ENCODE measurements at regions not wholly inside any gene's neighbourhood (a gene's known extent, or its start where the extent isn't known, plus 50 kb on each side); places are given as distances from the start of the nearest gene placed in this dataset.

- intact Hi-C loops (cut with DNase I, micrococcal nuclease), result no loop called here
- H3K4me1 ChIP-seq (ENCODE audit: low read depth), result no peaks in the 10 kb centered on the region
- H3K36me3 ChIP-seq (ENCODE audit: low read depth), result no peaks in the 10 kb centered on the region
- ATAC-seq (no peak), DNase-seq (no peak)
- no peaks in the 10 kb centered on the region for H3K9me3 ChIP-seq
- H3K4me3 ChIP-seq, result no peak overlapping the region
- TF ChIP-seq CTCF (IDR thresholded peaks at IDR 0.05), result no peak
Observed at GRCh38 chr12:78531831-78532458, 332.6 kb upstream of the SYT1 start.

GRCh38 chr12:78534311-78534710 is 330.3 kb upstream of the SYT1 start:
- ATAC-seq, result no peak
- no peaks in the 10 kb centered on the region for H3K4me1 ChIP-seq (ENCODE audit: low read depth)
- DNase-seq, result no peak
- intact Hi-C loops (cut with DNase I, micrococcal nuclease), result loop anchor here in 1 of 2 donors (2.0 kb wide), 1 partner anchor 56 kb away; no protein-coding TSS in a partner anchor
- no peak for TF ChIP-seq CTCF (IDR thresholded peaks at IDR 0.05)
- no peaks in the 10 kb centered on the region for H3K9me3 ChIP-seq
- H3K36me3 ChIP-seq (ENCODE audit: low read depth), result no peaks in the 10 kb centered on the region
- H3K4me3 ChIP-seq, result no peak overlapping the region

GRCh38 chr12:78540606-78541336 is 323.8 kb upstream of the SYT1 start:
- Histone ChIP-seq H3K4me3 (no peak overlapping the region), H3K9me3 (no peaks in the 10 kb centered on the region), H3K36me3 (ENCODE audit: low read depth) (no peaks in the 10 kb centered on the region), H3K4me1 (ENCODE audit: low read depth) (no peaks in the 10 kb centered on the region)
- no peak for ATAC-seq
- intact Hi-C loops (cut with DNase I, micrococcal nuclease), result no loop called here
- no peak for TF ChIP-seq CTCF (IDR thresholded peaks at IDR 0.05)
- DNase-seq, result no peak

GRCh38 chr12:78550831-78551230 is 313.7 kb upstream of the SYT1 start:
- no peak for ATAC-seq
- TF ChIP-seq CTCF (IDR thresholded peaks at IDR 0.05), result no peak
- no peak for DNase-seq
- Histone ChIP-seq H3K36me3 (ENCODE audit: low read depth) (no peaks in the 10 kb centered on the region), H3K9me3 (no peaks in the 10 kb centered on the region), H3K4me3 (no peak overlapping the region), H3K4me1 (ENCODE audit: low read depth) (no peaks in the 10 kb centered on the region)
- intact Hi-C loops (cut with DNase I, micrococcal nuclease), result no loop called here

GRCh38 chr12:78555802-78556201 is 308.8 kb upstream of the SYT1 start:
- DNase-seq, result no peak
- Histone ChIP-seq H3K36me3 (ENCODE audit: low read depth) (no peaks in the 10 kb centered on the region), H3K9me3 (no peaks in the 10 kb centered on the region), H3K4me3 (no peak overlapping the region), H3K4me1 (ENCODE audit: low read depth) (no peaks in the 10 kb centered on the region)
- no peak for TF ChIP-seq CTCF (IDR thresholded peaks at IDR 0.05)
- no peak for ATAC-seq
- intact Hi-C loops (cut with DNase I, micrococcal nuclease), result no loop called here
